ENCODE measurements at regions not wholly inside any gene's neighbourhood (a gene's known extent, or its start where the extent isn't known, plus 50 kb on each side); places are given as distances from the start of the nearest gene placed in this dataset.

GRCh38 chr9:27679338-27679737 is 106.1 kb upstream of the C9orf72 start:
- Histone ChIP-seq H3K4me1 (replicated peaks in 1 of 2; ENCODE audit: control insufficient read depth in 2 of 2, insufficient read depth in 2 of 2, low read length in 2 of 2) (no peaks in the 10 kb centered on the region), H2AFZ (ENCODE audit: low read depth, low read length) (no peak overlapping the region), H3K4me2 (ENCODE audit: insufficient read depth, low read length) (no peak overlapping the region), H3K9me1 (ENCODE audit: control insufficient read depth, insufficient read depth, low read length) (no peaks in the 10 kb centered on the region), H3K9ac (ENCODE audit: insufficient read depth in 1 of 2, low read depth in 2 of 2, low read length in 2 of 2) (no peak overlapping the region), H3K27me3 (ENCODE audit: control insufficient read depth in 2 of 2, insufficient read depth in 2 of 2, low read length in 2 of 2) (no peaks in the 10 kb centered on the region), H3K4me3 (no peak overlapping the region), H3K36me3 (ENCODE audit: control insufficient read depth, insufficient read depth, low read length) (no peaks in the 10 kb centered on the region), H3K79me2 (ENCODE audit: control insufficient read depth, insufficient read depth, low read length) (no peaks in the 10 kb centered on the region), H3K9me3 (replicated peaks; ENCODE audit: control insufficient read depth, insufficient read depth, low read depth, low read length) (no peaks in the 10 kb centered on the region), H3K27ac (ENCODE audit: extremely low read depth, low read depth, low read length) (no peak overlapping the region), H4K20me1 (replicated peaks; ENCODE audit: control insufficient read depth, insufficient read depth, low read length) (no peaks in the 10 kb centered on the region)
- ATAC-seq (no peak), DNase-seq (ENCODE audit: extremely low read depth in 1 of 4, low spot score in 3 of 4) (no peak), FAIRE-seq (no peak)
- in situ Hi-C loops (cut with MboI): no loop called here
- intact Hi-C loops (cut with micrococcal nuclease): no loop called here
- ChIA-PET CTCF (ENCODE audit: low intra/inter-chr PET ratio) (no interaction called here), POLR2A (no interaction called here)
- TF ChIP-seq, protein P1, sequence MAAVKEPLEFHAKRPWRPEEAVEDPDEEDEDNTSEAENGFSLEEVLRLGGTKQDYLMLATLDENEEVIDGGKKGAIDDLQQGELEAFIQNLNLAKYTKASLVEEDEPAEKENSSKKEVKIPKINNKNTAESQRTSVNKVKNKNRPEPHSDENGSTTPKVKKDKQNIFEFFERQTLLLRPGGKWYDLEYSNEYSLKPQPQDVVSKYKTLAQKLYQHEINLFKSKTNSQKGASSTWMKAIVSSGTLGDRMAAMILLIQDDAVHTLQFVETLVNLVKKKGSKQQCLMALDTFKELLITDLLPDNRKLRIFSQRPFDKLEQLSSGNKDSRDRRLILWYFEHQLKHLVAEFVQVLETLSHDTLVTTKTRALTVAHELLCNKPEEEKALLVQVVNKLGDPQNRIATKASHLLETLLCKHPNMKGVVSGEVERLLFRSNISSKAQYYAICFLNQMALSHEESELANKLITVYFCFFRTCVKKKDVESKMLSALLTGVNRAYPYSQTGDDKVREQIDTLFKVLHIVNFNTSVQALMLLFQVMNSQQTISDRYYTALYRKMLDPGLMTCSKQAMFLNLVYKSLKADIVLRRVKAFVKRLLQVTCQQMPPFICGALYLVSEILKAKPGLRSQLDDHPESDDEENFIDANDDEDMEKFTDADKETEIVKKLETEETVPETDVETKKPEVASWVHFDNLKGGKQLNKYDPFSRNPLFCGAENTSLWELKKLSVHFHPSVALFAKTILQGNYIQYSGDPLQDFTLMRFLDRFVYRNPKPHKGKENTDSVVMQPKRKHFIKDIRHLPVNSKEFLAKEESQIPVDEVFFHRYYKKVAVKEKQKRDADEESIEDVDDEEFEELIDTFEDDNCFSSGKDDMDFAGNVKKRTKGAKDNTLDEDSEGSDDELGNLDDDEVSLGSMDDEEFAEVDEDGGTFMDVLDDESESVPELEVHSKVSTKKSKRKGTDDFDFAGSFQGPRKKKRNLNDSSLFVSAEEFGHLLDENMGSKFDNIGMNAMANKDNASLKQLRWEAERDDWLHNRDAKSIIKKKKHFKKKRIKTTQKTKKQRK (IDR thresholded peaks at IDR 0.05; ENCODE audit: borderline replicate concordance, low read depth, low read length): no peak
- TF ChIP-seq SNAPC5 (CRISPR knock-in tag; IDR thresholded peaks at IDR 0.05) (no peak), PRMT5 (CRISPR knock-in tag; IDR thresholded peaks at IDR 0.05) (no peak), SAP30 (IDR thresholded peaks at IDR 0.05; ENCODE audit: borderline replicate concordance, insufficient read depth, low read depth, low read length, poor library complexity, severe bottlenecking) (no peak), SMARCE1 (IDR thresholded peaks at IDR 0.05) (no peak), NUFIP1 (IDR thresholded peaks at IDR 0.05; ENCODE audit: partially characterized antibody) (no peak), MLX (CRISPR knock-in tag; conservative IDR thresholded peaks at IDR 0.05) (no peak), SMAD1 (IDR thresholded peaks at IDR 0.05; ENCODE audit: low read depth, low read length, partially characterized antibody) (no peak), MYC (IDR thresholded peaks at IDR 0.05; ENCODE audit: low read depth, low read length) (no peak), MYC (CRISPR knock-in tag; IDR thresholded peaks at IDR 0.05; ENCODE audit: borderline replicate concordance, low read depth) (no peak)
- TF ChIP-seq, protein P2, sequence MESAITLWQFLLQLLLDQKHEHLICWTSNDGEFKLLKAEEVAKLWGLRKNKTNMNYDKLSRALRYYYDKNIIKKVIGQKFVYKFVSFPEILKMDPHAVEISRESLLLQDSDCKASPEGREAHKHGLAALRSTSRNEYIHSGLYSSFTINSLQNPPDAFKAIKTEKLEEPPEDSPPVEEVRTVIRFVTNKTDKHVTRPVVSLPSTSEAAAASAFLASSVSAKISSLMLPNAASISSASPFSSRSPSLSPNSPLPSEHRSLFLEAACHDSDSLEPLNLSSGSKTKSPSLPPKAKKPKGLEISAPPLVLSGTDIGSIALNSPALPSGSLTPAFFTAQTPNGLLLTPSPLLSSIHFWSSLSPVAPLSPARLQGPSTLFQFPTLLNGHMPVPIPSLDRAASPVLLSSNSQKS (CRISPR knock-in tag; IDR thresholded peaks at IDR 0.05): no peak
- TF ChIP-seq, protein P3, sequence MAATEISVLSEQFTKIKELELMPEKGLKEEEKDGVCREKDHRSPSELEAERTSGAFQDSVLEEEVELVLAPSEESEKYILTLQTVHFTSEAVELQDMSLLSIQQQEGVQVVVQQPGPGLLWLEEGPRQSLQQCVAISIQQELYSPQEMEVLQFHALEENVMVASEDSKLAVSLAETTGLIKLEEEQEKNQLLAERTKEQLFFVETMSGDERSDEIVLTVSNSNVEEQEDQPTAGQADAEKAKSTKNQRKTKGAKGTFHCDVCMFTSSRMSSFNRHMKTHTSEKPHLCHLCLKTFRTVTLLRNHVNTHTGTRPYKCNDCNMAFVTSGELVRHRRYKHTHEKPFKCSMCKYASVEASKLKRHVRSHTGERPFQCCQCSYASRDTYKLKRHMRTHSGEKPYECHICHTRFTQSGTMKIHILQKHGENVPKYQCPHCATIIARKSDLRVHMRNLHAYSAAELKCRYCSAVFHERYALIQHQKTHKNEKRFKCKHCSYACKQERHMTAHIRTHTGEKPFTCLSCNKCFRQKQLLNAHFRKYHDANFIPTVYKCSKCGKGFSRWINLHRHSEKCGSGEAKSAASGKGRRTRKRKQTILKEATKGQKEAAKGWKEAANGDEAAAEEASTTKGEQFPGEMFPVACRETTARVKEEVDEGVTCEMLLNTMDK (IDR thresholded peaks at IDR 0.05; ENCODE audit: borderline replicate concordance, insufficient read depth, low read depth, low read length, poor library complexity, severe bottlenecking): no peak
- BruUV-seq (replicated peaks): no TSS peak
- no CpG with 5 or more reads among the region's 2 CpGs for WGBS (ENCODE audit: insufficient coverage, low coverage, missing lambda C conversion rate)

Measured in K562 (cell line).